Ectodermal cell (in vitro differentiated cells): ENCODE measurements at regions not wholly inside any gene's neighbourhood (a gene's known extent, or its start where the extent isn't known, plus 50 kb on each side); places are given as distances from the start of the nearest gene placed in this dataset.

Experiments used
- H3K27ac ChIP-seq: 2 replicates; pipeline ENCODE4 v1.7.0; 2013; ENCODE audit warnings: mild to moderate bottlenecking, low read depth, low read length; ENCODE audit not compliant: insufficient read depth, poor library complexity, severe bottlenecking
- H3K27me3 ChIP-seq: 2 replicates; pipeline ENCODE4 v1.7.0; 2013; ENCODE audit warnings: mild to moderate bottlenecking, low read length; ENCODE audit not compliant: insufficient read depth, control insufficient read depth, poor library complexity, severe bottlenecking
- H3K36me3 ChIP-seq: one replicate; pipeline ENCODE4 v1.7.0; 2013; ENCODE audit warnings: low read length; ENCODE audit not compliant: control insufficient read depth, insufficient read depth
- H3K4me1 ChIP-seq: one replicate; pipeline ENCODE4 v1.7.0; 2013; ENCODE audit warnings: low read length; ENCODE audit not compliant: control insufficient read depth, insufficient read depth
- H3K4me3 ChIP-seq: 2 replicates; pipeline ENCODE4 v1.7.0; 2013; ENCODE audit warnings: low read depth, low read length, control low read depth; ENCODE audit not compliant: insufficient read depth
- H3K9me3 ChIP-seq: 2 replicates; pipeline ENCODE4 v1.7.0; 2013; ENCODE audit warnings: mild to moderate bottlenecking, low read length, moderate library complexity; ENCODE audit not compliant: control insufficient read depth
- WGBS, 2 experiments: methylation state at CpG; one replicate each; pipeline ENCODE4 v1.1.7; 2013; ENCODE audit warnings: missing lambda C conversion rate in 2 of 2; 5-methylcytosine and 5-hydroxymethylcytosine counted together

GRCh38 chr4:53821179-53821851, 230.0 kb upstream of the LNX1 start:
- H3K9me3 ChIP-seq, result no peaks in the 10 kb centered on the region
- WGBS, 2 experiments, result 85 to 91% methylated on average over 7 to 8 of the region's 8 CpGs
- H3K36me3 ChIP-seq, result no peaks in the 10 kb centered on the region
- H3K27me3 ChIP-seq, result no peaks in the 10 kb centered on the region
- no peak overlapping the region for H3K4me3 ChIP-seq
- H3K27ac ChIP-seq, result no peak overlapping the region
- no peaks in the 10 kb centered on the region for H3K4me1 ChIP-seq

- Histone ChIP-seq H3K27ac (no peak overlapping the region), H3K9me3 (no peaks in the 10 kb centered on the region), H3K4me1 (no peaks in the 10 kb centered on the region), H3K27me3 (no peaks in the 10 kb centered on the region), H3K36me3 (no peaks in the 10 kb centered on the region), H3K4me3 (no peak overlapping the region)
- WGBS, 2 experiments, result 79 to 82% methylated on average over 5 of the region's 5 CpGs
Measured at GRCh38 chr4:53818104-53818503, 226.8 kb upstream of the LNX1 start.

- H3K4me1 ChIP-seq, result no peaks in the 10 kb centered on the region
- WGBS, 2 experiments, result 85 to 90% methylated on average over 10 of the region's 10 CpGs
- H3K4me3 ChIP-seq, result no peak overlapping the region
- H3K9me3 ChIP-seq, result no peaks in the 10 kb centered on the region
- H3K36me3 ChIP-seq, result no peaks in the 10 kb centered on the region
- no peaks in the 10 kb centered on the region for H3K27me3 ChIP-seq
- H3K27ac ChIP-seq, result no peak overlapping the region
Measured at GRCh38 chr4:53816561-53816960, 225.3 kb upstream of the LNX1 start.

GRCh38 chr4:53815281-53815680, 224.0 kb upstream of the LNX1 start:
- Histone ChIP-seq H3K27me3 (no peaks in the 10 kb centered on the region), H3K4me1 (no peaks in the 10 kb centered on the region), H3K36me3 (no peaks in the 10 kb centered on the region), H3K9me3 (no peaks in the 10 kb centered on the region), H3K27ac (no peak overlapping the region), H3K4me3 (no peak overlapping the region)
- WGBS, 2 experiments, result 96 to 97% methylated on average over 3 of the region's 3 CpGs

GRCh38 chr4:53813998-53814397, 222.7 kb upstream of the LNX1 start:
- Histone ChIP-seq H3K9me3 (no peaks in the 10 kb centered on the region), H3K27ac (no peak overlapping the region), H3K4me3 (no peak overlapping the region), H3K27me3 (no peaks in the 10 kb centered on the region), H3K36me3 (no peaks in the 10 kb centered on the region), H3K4me1 (no peaks in the 10 kb centered on the region)
- 94 to 96% methylated on average over 4 of the region's 4 CpGs for WGBS, 2 experiments

GRCh38 chr4:53810643-53811042, 219.4 kb upstream of the LNX1 start:
- Histone ChIP-seq H3K4me3 (no peak overlapping the region), H3K4me1 (no peaks in the 10 kb centered on the region), H3K27me3 (no peaks in the 10 kb centered on the region), H3K9me3 (no peaks in the 10 kb centered on the region), H3K36me3 (no peaks in the 10 kb centered on the region), H3K27ac (no peak overlapping the region)
- WGBS, 2 experiments, result 97 to 98% methylated on average over 4 of the region's 4 CpGs

- H3K27me3 ChIP-seq, result no peaks in the 10 kb centered on the region
- no peaks in the 10 kb centered on the region for H3K4me1 ChIP-seq
- no peak overlapping the region for H3K27ac ChIP-seq
- no peaks in the 10 kb centered on the region for H3K9me3 ChIP-seq
- no peaks in the 10 kb centered on the region for H3K36me3 ChIP-seq
- 91 to 93% methylated on average over 3 of the region's 3 CpGs for WGBS, 2 experiments
- H3K4me3 ChIP-seq, result no peak overlapping the region
Measured at GRCh38 chr4:53809816-53810215, 218.5 kb upstream of the LNX1 start.

GRCh38 chr4:53805291-53805690, 214.0 kb upstream of the LNX1 start:
- Histone ChIP-seq H3K4me1 (no peaks in the 10 kb centered on the region), H3K27me3 (no peaks in the 10 kb centered on the region), H3K36me3 (no peaks in the 10 kb centered on the region), H3K27ac (no peak overlapping the region), H3K4me3 (no peak overlapping the region), H3K9me3 (no peaks in the 10 kb centered on the region)
- 92 to 93% methylated on average over 5 of the region's 5 CpGs for WGBS, 2 experiments

GRCh38 chr4:53804719-53805118, 213.4 kb upstream of the LNX1 start:
- Histone ChIP-seq H3K9me3 (no peaks in the 10 kb centered on the region), H3K4me3 (no peak overlapping the region), H3K27me3 (no peaks in the 10 kb centered on the region), H3K4me1 (no peaks in the 10 kb centered on the region), H3K27ac (no peak overlapping the region), H3K36me3 (no peaks in the 10 kb centered on the region)
- WGBS, 2 experiments, result 91 to 98% methylated on average over 2 of the region's 2 CpGs

GRCh38 chr4:53802500-53802899, 211.2 kb upstream of the LNX1 start:
- no peak overlapping the region for H3K4me3 ChIP-seq
- H3K27me3 ChIP-seq, result no peaks in the 10 kb centered on the region
- no peak overlapping the region for H3K27ac ChIP-seq
- WGBS, 2 experiments, result 88 to 91% methylated on average over 1 to 2 of the region's 2 CpGs
- H3K4me1 ChIP-seq, result no peaks in the 10 kb centered on the region
- H3K9me3 ChIP-seq, result no peaks in the 10 kb centered on the region
- no peaks in the 10 kb centered on the region for H3K36me3 ChIP-seq

GRCh38 chr4:53801373-53801772, 210.1 kb upstream of the LNX1 start:
- no peak overlapping the region for H3K27ac ChIP-seq
- WGBS, 2 experiments, result 94 to 100% methylated on average over 2 of the region's 3 CpGs
- H3K36me3 ChIP-seq, result no peaks in the 10 kb centered on the region
- no peaks in the 10 kb centered on the region for H3K9me3 ChIP-seq
- H3K4me1 ChIP-seq, result no peaks in the 10 kb centered on the region
- no peaks in the 10 kb centered on the region for H3K27me3 ChIP-seq
- H3K4me3 ChIP-seq, result no peak overlapping the region
